ENCODE measurements at regions not wholly inside any gene's neighbourhood (a gene's known extent, or its start where the extent isn't known, plus 50 kb on each side); places are given as distances from the start of the nearest gene placed in this dataset.

DNA sequence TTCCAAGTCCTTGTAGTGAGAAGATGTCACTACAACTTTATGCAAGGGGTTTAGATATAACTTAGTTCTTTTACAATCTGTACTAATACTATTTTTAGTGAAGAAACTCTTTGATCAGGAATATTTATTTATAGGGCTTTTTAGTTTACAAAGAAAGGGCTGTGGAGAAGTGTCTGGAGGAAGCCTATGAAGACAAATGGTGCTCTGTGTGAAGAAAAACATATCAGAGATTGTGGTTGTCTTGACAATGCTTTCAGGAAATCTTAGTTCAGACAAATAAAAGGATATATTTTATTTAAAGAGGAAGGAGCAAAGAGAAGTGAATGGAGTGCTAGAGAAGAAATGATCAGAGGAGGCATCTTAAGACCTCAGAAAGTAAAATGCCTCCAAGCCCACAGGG is 824.9 kb downstream of the DCDC2C start:
- H3K27ac ChIP-seq (ENCODE audit: low read depth, low read length) = no peak overlapping the region
- no peaks in the 10 kb centered on the region for H3K36me3 ChIP-seq (ENCODE audit: control insufficient read depth, insufficient read depth, low read length)
- no peak overlapping the region for H3K4me3 ChIP-seq (ENCODE audit: low read depth, low read length)
- H3K27me3 ChIP-seq (ENCODE audit: control insufficient read depth, insufficient read depth, low read length) = no peaks in the 10 kb centered on the region
- H3K9me3 ChIP-seq (ENCODE audit: control insufficient read depth, insufficient read depth, low read depth, low read length) = no peaks in the 10 kb centered on the region
- no peak overlapping the region for H3K9ac ChIP-seq (ENCODE audit: low read length)
- no peaks in the 10 kb centered on the region for H3K4me1 ChIP-seq (ENCODE audit: control insufficient read depth, insufficient read depth, low read length)

DNA sequence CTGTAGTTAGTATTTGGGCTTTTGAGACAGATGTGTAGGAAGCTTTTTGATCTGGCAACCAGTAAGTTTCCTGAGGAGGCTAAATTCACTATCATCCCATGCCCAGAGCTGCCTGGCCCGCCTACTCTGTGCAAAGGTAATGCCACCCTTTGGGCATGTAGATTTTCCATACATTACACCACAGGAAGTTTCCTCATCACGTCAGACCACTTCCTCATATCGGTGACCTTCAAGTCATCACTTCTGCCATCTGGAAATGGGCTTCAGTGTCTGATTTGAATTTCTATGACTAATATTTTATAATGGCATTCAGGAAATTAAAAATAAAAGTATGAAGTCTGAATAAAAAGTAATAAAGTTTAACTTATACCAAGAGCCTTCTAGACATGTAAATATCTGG is 825.4 kb downstream of the DCDC2C start:
- Histone ChIP-seq H3K9ac (ENCODE audit: low read length) (no peak overlapping the region), H3K27me3 (ENCODE audit: control insufficient read depth, insufficient read depth, low read length) (no peaks in the 10 kb centered on the region), H3K9me3 (ENCODE audit: control insufficient read depth, insufficient read depth, low read depth, low read length) (no peaks in the 10 kb centered on the region), H3K36me3 (ENCODE audit: control insufficient read depth, insufficient read depth, low read length) (no peaks in the 10 kb centered on the region), H3K4me1 (ENCODE audit: control insufficient read depth, insufficient read depth, low read length) (no peaks in the 10 kb centered on the region), H3K27ac (ENCODE audit: low read depth, low read length) (no peak overlapping the region), H3K4me3 (ENCODE audit: low read depth, low read length) (no peak overlapping the region)

DNA sequence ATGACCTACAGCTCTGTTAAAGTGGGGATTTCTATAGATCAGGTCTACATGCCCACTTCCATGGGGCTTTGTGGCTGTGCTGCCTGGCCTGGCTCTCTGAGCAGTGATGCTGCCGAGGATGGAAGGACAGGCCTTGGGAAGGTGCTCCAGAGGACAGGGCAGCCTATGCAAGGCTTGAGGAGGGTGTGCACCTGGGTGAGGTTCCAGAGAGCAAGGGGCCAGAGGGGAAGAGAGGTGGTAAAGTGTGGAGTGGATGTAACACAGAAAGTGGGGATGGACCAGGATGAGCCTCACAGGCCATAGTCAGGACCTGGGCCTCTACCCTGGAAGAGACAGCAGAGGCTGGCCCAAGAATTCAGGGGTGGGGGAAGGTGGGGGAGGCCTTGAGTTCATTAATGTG is 826.4 kb downstream of the DCDC2C start:
- Histone ChIP-seq H3K27me3 (ENCODE audit: control insufficient read depth, insufficient read depth, low read length) (no peaks in the 10 kb centered on the region), H3K9me3 (ENCODE audit: control insufficient read depth, insufficient read depth, low read depth, low read length) (no peaks in the 10 kb centered on the region), H3K4me3 (ENCODE audit: low read depth, low read length) (no peak overlapping the region), H3K27ac (ENCODE audit: low read depth, low read length) (no peak overlapping the region), H3K36me3 (ENCODE audit: control insufficient read depth, insufficient read depth, low read length) (no peaks in the 10 kb centered on the region), H3K9ac (ENCODE audit: low read length) (no peak overlapping the region), H3K4me1 (ENCODE audit: control insufficient read depth, insufficient read depth, low read length) (no peaks in the 10 kb centered on the region)

DNA sequence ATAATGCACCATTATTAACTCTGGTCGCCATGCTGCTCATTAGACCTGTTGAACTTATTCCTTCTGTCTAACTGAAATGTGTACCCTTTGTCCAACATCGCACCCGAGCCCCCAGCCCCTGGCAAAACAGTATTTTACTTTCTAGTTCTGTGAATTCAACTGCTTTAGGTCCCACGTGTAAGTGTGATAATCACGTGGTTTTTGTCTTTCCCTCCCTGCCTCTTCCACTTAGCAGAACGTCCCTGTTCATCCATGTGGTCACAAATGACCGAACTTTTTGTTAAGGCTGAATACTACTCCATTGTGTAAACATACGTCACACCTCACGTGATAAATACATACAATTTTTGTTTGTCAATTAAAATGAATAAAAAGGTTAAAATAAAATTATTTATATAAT is 826.9 kb downstream of the DCDC2C start:
- Histone ChIP-seq H3K27me3 (ENCODE audit: control insufficient read depth, insufficient read depth, low read length) (no peaks in the 10 kb centered on the region), H3K4me1 (ENCODE audit: control insufficient read depth, insufficient read depth, low read length) (no peaks in the 10 kb centered on the region), H3K4me3 (ENCODE audit: low read depth, low read length) (no peak overlapping the region), H3K9me3 (ENCODE audit: control insufficient read depth, insufficient read depth, low read depth, low read length) (no peaks in the 10 kb centered on the region), H3K9ac (ENCODE audit: low read length) (no peak overlapping the region), H3K36me3 (ENCODE audit: control insufficient read depth, insufficient read depth, low read length) (no peaks in the 10 kb centered on the region), H3K27ac (ENCODE audit: low read depth, low read length) (no peak overlapping the region)

DNA sequence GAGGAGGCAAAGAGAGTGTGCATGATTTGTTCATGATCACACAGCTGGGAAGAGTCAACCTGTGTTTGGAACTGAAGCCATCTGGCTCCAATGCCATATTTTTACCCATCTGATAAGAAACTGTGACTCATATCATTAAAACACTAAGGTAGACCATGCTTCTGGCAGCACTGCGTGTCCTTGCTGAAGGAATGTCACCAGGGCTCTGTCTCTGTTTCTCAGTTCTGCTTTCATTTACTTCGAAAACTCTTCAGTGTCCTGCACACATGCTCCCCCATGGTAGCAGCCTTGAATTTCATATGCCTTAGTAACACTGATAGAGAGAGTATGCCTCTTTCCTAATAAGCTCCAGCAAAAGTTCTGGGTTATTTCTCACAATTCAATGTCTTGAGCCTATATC is 830.4 kb downstream of the DCDC2C start:
- Histone ChIP-seq H3K9ac (ENCODE audit: low read length) (no peak overlapping the region), H3K4me3 (ENCODE audit: low read depth, low read length) (no peak overlapping the region), H3K27ac (ENCODE audit: low read depth, low read length) (no peak overlapping the region), H3K27me3 (ENCODE audit: control insufficient read depth, insufficient read depth, low read length) (no peaks in the 10 kb centered on the region), H3K9me3 (ENCODE audit: control insufficient read depth, insufficient read depth, low read depth, low read length) (no peaks in the 10 kb centered on the region), H3K4me1 (ENCODE audit: control insufficient read depth, insufficient read depth, low read length) (peaks cover 4% of the 10 kb centered on the region; the same call in 1 of the 2 replicates), H3K36me3 (ENCODE audit: control insufficient read depth, insufficient read depth, low read length) (no peaks in the 10 kb centered on the region)

DNA sequence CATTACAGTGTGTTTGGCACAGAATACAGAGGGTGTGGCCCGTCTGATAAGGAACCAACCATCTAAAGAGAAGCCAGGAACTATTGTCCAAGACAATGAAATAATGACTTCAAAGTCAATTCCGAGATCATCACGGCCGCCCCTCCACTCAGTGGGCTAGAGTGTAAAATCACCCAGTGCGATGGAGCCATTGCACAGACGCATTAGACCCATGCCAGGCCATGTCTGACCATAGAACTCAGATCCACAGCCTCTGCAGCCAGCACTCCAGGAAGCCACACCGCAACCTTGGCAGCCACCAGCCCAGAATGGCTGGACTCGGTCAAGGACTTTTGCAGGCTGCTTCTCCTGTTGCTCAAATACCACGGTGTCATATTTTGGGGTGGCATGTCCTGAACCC is 835.7 kb downstream of the DCDC2C start:
- no peaks in the 10 kb centered on the region for H3K36me3 ChIP-seq (ENCODE audit: control insufficient read depth, insufficient read depth, low read length)
- no peak overlapping the region for H3K4me3 ChIP-seq (ENCODE audit: low read depth, low read length)
- H3K9ac ChIP-seq (ENCODE audit: low read length) = no peak overlapping the region
- H3K9me3 ChIP-seq (ENCODE audit: control insufficient read depth, insufficient read depth, low read depth, low read length) = no peaks in the 10 kb centered on the region
- H3K27ac ChIP-seq (ENCODE audit: low read depth, low read length) = no peak overlapping the region
- no peaks in the 10 kb centered on the region for H3K27me3 ChIP-seq (ENCODE audit: control insufficient read depth, insufficient read depth, low read length)
- peaks cover 4% of the 10 kb centered on the region; the same call in 1 of the 2 replicates for H3K4me1 ChIP-seq (ENCODE audit: control insufficient read depth, insufficient read depth, low read length)

DNA sequence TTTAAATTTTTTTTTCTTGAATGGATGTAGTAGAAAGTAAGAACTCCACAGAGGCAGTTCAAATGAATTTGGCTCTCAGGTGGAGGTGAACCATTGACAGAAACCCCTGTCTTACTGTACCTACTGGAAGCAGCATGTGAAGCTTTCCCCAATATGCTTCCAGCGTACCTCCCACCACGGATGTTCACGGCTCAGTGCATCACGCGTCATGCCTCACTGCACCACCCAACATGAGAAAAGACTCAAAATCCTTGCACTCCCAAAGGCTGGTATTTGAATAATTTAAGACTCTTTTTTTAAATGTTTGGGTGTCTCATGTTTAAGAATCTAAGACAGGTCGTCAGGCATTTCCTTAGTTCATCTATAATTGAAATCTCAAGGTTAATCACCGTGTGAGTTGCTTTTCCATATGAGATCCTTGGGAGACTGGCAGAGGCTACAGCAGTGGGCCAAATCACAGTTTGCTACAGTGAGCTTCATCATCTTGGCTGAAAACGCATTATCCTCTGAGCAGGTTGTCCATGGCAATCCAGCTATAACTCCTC is 846.4 kb downstream of the DCDC2C start:
- H3K4me3 ChIP-seq (ENCODE audit: low read depth, low read length) = no peak overlapping the region
- no peak overlapping the region for H3K27ac ChIP-seq (ENCODE audit: low read depth, low read length)
- no peaks in the 10 kb centered on the region for H3K36me3 ChIP-seq (ENCODE audit: control insufficient read depth, insufficient read depth, low read length)
- no peaks in the 10 kb centered on the region for H3K4me1 ChIP-seq (ENCODE audit: control insufficient read depth, insufficient read depth, low read length)
- no peaks in the 10 kb centered on the region for H3K27me3 ChIP-seq (ENCODE audit: control insufficient read depth, insufficient read depth, low read length)
- H3K9me3 ChIP-seq (ENCODE audit: control insufficient read depth, insufficient read depth, low read depth, low read length) = no peaks in the 10 kb centered on the region
- H3K9ac ChIP-seq (ENCODE audit: low read length) = no peak overlapping the region

DNA sequence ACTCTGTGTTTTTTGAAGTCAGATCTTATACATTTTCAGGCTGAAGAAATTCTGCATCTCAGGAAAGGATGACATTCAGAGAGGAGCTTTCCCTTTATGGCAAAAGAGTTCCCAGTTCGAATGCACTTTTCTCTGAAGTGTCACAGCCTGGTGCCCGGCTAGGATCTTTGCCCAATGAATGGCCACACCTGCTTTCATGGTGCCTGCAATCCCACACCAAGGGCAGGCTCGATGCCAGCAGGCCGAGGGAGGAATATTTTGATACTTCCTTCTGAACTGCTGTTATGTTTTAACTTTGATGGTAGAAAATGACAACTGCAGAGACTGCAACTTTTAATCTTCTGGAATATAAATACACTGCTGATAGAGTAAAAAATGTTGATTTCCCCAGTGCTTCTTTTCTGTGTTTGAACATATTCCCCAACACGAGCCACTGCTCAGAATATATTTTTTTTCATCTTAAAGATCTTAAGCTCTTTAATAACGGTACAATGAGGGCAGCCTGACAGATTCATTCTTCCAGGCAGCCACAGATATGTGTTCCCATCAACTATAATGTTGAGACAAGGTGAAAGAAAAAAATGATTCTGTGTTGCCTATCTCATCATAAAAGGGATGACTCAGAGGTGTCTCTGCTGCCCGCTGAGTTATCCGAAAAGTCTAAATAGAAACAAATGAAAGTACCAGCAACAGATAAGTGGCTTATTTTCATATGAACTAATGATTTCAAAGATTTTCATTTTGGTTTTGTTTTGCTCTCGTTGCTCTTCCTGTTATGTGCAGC is 848.5 kb downstream of the DCDC2C start:
- Histone ChIP-seq H3K36me3 (ENCODE audit: control insufficient read depth, insufficient read depth, low read length) (no peaks in the 10 kb centered on the region), H3K4me1 (ENCODE audit: control insufficient read depth, insufficient read depth, low read length) (peaks cover 3% of the 10 kb centered on the region; the same call in 1 of the 2 replicates), H3K4me3 (ENCODE audit: low read depth, low read length) (no peak overlapping the region), H3K9ac (ENCODE audit: low read length) (no peak overlapping the region), H3K27me3 (ENCODE audit: control insufficient read depth, insufficient read depth, low read length) (no peaks in the 10 kb centered on the region), H3K9me3 (ENCODE audit: control insufficient read depth, insufficient read depth, low read depth, low read length) (no peaks in the 10 kb centered on the region), H3K27ac (ENCODE audit: low read depth, low read length) (no peak overlapping the region)

DNA sequence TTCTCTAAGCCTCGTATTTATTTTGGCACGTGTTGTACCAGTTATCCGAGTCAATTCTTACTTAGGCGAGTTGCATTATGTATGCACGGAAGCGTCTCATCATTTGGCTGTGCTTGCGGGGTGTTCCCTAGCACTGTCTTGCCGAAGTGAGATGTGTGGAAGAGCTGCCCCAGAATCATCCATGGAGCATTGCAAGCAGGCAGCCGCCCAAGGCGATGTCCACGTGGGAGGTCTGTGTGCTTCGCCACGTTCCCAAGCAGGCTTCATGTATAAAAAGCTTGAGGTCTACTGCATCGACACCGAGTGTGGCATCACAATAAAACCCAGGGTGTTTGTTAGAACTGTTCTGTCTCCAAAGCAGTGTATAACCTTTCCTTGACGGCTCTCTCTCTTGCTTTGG is 849.9 kb downstream of the DCDC2C start:
- Histone ChIP-seq H3K9me3 (ENCODE audit: control insufficient read depth, insufficient read depth, low read depth, low read length) (no peaks in the 10 kb centered on the region), H3K4me1 (ENCODE audit: control insufficient read depth, insufficient read depth, low read length) (peaks cover 3% of the 10 kb centered on the region; the same call in 1 of the 2 replicates), H3K4me3 (ENCODE audit: low read depth, low read length) (no peak overlapping the region), H3K27me3 (ENCODE audit: control insufficient read depth, insufficient read depth, low read length) (no peaks in the 10 kb centered on the region), H3K27ac (ENCODE audit: low read depth, low read length) (no peak overlapping the region), H3K36me3 (ENCODE audit: control insufficient read depth, insufficient read depth, low read length) (no peaks in the 10 kb centered on the region), H3K9ac (ENCODE audit: low read length) (no peak overlapping the region)

DNA sequence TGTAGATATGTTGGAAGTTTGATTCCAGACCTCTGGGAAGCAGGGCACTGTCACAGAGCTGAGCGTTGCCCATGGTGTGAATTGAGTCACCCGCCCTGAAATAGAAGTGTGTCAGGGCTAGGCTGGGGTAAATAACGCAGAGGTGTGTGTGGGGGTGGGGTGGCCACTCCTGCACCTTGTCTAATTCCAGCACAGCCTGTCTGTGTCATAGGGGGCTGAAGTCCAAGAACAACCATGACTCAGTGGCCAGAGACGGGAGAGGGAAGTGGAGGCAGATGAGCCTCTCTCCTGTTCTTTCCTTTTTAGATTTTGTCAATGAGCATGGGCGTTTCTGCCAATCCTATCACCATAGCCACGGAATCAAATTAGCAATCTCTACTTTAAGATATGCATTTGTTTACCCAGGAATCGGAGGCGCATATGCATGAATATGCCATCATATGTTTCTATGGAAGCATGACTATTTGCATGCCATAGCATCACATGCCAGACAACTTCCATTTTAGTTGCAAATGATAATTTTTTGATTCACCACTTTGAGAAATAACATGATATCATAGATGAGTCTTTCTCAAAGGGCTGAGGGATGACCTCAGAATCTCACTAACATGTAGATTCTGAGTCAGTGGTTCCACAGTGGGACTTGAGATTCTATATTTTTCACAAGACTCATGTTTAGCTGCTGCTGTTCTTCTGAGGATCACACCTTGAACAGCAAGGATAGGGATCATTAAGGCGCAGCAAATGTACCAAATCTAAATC is 852.9 kb downstream of the DCDC2C start:
- Histone ChIP-seq H3K4me3 (ENCODE audit: low read depth, low read length) (no peak overlapping the region), H3K9me3 (ENCODE audit: control insufficient read depth, insufficient read depth, low read depth, low read length) (no peaks in the 10 kb centered on the region), H3K9ac (ENCODE audit: low read length) (no peak overlapping the region), H3K36me3 (ENCODE audit: control insufficient read depth, insufficient read depth, low read length) (no peaks in the 10 kb centered on the region), H3K27ac (ENCODE audit: low read depth, low read length) (no peak overlapping the region), H3K4me1 (ENCODE audit: control insufficient read depth, insufficient read depth, low read length) (peaks cover 3% of the 10 kb centered on the region; the same call in 1 of the 2 replicates), H3K27me3 (ENCODE audit: control insufficient read depth, insufficient read depth, low read length) (no peaks in the 10 kb centered on the region)

DNA sequence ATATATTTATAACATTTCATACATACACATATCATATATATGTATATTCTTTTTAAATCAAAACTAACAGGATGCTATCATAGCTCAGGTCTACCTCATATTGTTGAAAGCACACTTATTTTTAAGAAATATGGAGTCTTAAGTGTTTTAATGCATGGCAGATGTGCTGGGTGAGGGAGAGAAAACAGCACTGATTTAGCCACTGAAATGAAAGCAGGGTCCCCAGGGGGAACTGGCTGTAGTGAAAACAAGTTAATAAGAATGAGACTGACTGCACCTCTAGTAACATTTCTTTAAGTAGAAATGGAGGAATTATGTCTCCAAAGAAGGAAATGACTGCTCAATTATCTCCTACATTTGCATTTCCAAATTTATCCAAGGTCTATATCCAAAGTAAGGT is 857.8 kb downstream of the DCDC2C start:
- Histone ChIP-seq H3K27ac (ENCODE audit: low read depth, low read length) (no peak overlapping the region), H3K36me3 (ENCODE audit: control insufficient read depth, insufficient read depth, low read length) (no peaks in the 10 kb centered on the region), H3K9ac (ENCODE audit: low read length) (no peak overlapping the region), H3K27me3 (ENCODE audit: control insufficient read depth, insufficient read depth, low read length) (no peaks in the 10 kb centered on the region), H3K4me3 (ENCODE audit: low read depth, low read length) (no peak overlapping the region), H3K4me1 (ENCODE audit: control insufficient read depth, insufficient read depth, low read length) (peaks cover under 1% of the 10 kb centered on the region; the same call in 1 of the 2 replicates), H3K9me3 (ENCODE audit: control insufficient read depth, insufficient read depth, low read depth, low read length) (no peaks in the 10 kb centered on the region)

All from HUES6 (cell line).